ENCODE measurements at regions not wholly inside any gene's neighbourhood (a gene's known extent, or its start where the extent isn't known, plus 50 kb on each side); places are given as distances from the start of the nearest gene placed in this dataset.

- no peak for DNase-seq (ENCODE audit: low spot score)
These were observed 388.7 kb downstream of the SHQ1 start for GRCh38 chr3:72459588-72459987.

GRCh38 chr3:72458375-72458774, 389.9 kb downstream of the SHQ1 start:
- no peak for DNase-seq (ENCODE audit: low spot score)

- DNase-seq (ENCODE audit: low spot score), result no peak
These were observed 393.8 kb downstream of the SHQ1 start for GRCh38 chr3:72454441-72454840.

- DNase-seq (ENCODE audit: low spot score), result no peak
These were observed 394.5 kb downstream of the SHQ1 start for GRCh38 chr3:72453706-72454105.

GRCh38 chr3:72452745-72453144, 395.5 kb downstream of the SHQ1 start:
- no peak for DNase-seq (ENCODE audit: low spot score)

- no peak for DNase-seq (ENCODE audit: low spot score)
These were observed 396.4 kb downstream of the SHQ1 start for GRCh38 chr3:72451841-72452240.

- no peak for DNase-seq (ENCODE audit: low spot score)
These were observed 398.7 kb downstream of the SHQ1 start for GRCh38 chr3:72449551-72449950.

GRCh38 chr3:72448858-72449257, 399.4 kb downstream of the SHQ1 start:
- no peak for DNase-seq (ENCODE audit: low spot score)

- no peak for DNase-seq (ENCODE audit: low spot score)
These were observed 399.8 kb downstream of the SHQ1 start for GRCh38 chr3:72448375-72448823.

- DNase-seq (ENCODE audit: low spot score), result peak; percentile 99
These were observed 400.9 kb downstream of the SHQ1 start for GRCh38 chr3:72447059-72447946.

GRCh38 chr3:72446218-72447058, 401.8 kb downstream of the SHQ1 start, which contains the start of gene RYBP:
TSS of gene RYBP (minus strand) at chr3:72446621.
- no peak for DNase-seq (ENCODE audit: low spot score)

- DNase-seq (ENCODE audit: low spot score), result no peak
These were observed 402.4 kb downstream of the SHQ1 start for GRCh38 chr3:72445827-72446217.

- no peak for DNase-seq (ENCODE audit: low spot score)
These were observed 403.5 kb downstream of the SHQ1 start for GRCh38 chr3:72444656-72445223.

GRCh38 chr3:72442759-72443158, 405.5 kb downstream of the SHQ1 start:
- no peak for DNase-seq (ENCODE audit: low spot score)

- no peak for DNase-seq (ENCODE audit: low spot score)
These were observed 406.8 kb downstream of the SHQ1 start for GRCh38 chr3:72441284-72441994.

GRCh38 chr3:72440491-72440890, 407.8 kb downstream of the SHQ1 start:
- DNase-seq (ENCODE audit: low spot score), result no peak

- no peak for DNase-seq (ENCODE audit: low spot score)
These were observed 408.7 kb downstream of the SHQ1 start for GRCh38 chr3:72439321-72440183.

- DNase-seq (ENCODE audit: low spot score), result no peak
These were observed 410.4 kb downstream of the SHQ1 start for GRCh38 chr3:72437661-72438406.

- no peak for DNase-seq (ENCODE audit: low spot score)
These were observed 411.2 kb downstream of the SHQ1 start for GRCh38 chr3:72436863-72437592.

- no peak for DNase-seq (ENCODE audit: low spot score)
These were observed 413.9 kb downstream of the SHQ1 start for GRCh38 chr3:72434296-72434695.

Measured in D341Med (cell line).